Suprapubic skin (tissue), 4 donors: ENCODE measurements at regions not wholly inside any gene's neighbourhood (a gene's known extent, or its start where the extent isn't known, plus 50 kb on each side); places are given as distances from the start of the nearest gene placed in this dataset.

Source experiments
- DNase-seq, 2 donors: peaks; one replicate each; pipeline ENCODE4 v3.0.0-alpha.2; 2019; ENCODE audit warnings: low spot score in 2 of 2
- H3K27ac ChIP-seq: fragments of 200-600 bp; sonication (generic); one replicate; pipeline ENCODE4 v1.5.1; 2019
- H3K27me3 ChIP-seq: fragments of 200-600 bp; sonication (generic); one replicate; pipeline ENCODE4 v1.5.1; 2019
- H3K36me3 ChIP-seq: fragments of 200-600 bp; sonication (generic); one replicate; pipeline ENCODE4 v1.5.1; 2019
- H3K4me1 ChIP-seq: fragments of 200-600 bp; sonication (generic); one replicate; pipeline ENCODE4 v1.5.1; 2019
- H3K4me3 ChIP-seq: fragments of 200-600 bp; sonication (generic); one replicate; pipeline ENCODE4 v1.5.1; 2019; ENCODE audit warnings: mild to moderate bottlenecking
- H3K9me3 ChIP-seq: fragments of 200-600 bp; sonication (generic); one replicate; pipeline ENCODE4 v1.5.1; 2019
- CTCF ChIP-seq, 2 donors: fragments of 200-600 bp in 1 of 2; fragments of 450-650 bp in 1 of 2; sonication (generic) in 1 of 2; IDR thresholded peaks; one replicate each; pipeline ENCODE4 v1.5.1; 2016 to 2019; ENCODE audit warnings: antibody characterized with exemption in 2 of 2, mild to moderate bottlenecking in 1 of 2, moderate library complexity in 1 of 2
- EP300 ChIP-seq: sonication (generic); formaldehyde crosslinking; IDR thresholded peaks from one replicate; pipeline ENCODE4 v1.6.1; 2017; ENCODE audit warnings: antibody characterized with exemption
- POLR2A ChIP-seq, 2 donors: fragments of 450-650 bp; IDR thresholded peaks; one replicate each; pipeline ENCODE4 v1.6.1; 2017; ENCODE audit warnings: antibody characterized with exemption in 2 of 2, mild to moderate bottlenecking in 2 of 2, moderate library complexity in 2 of 2
- POLR2AphosphoS5 ChIP-seq, 3 donors: sonication (generic); formaldehyde crosslinking; IDR thresholded peaks; one replicate each; pipeline ENCODE4 v1.6.1; 2017; ENCODE audit warnings: antibody characterized with exemption in 3 of 3
- WGBS: methylation state at CpG from one replicate; pipeline ENCODE4 v1.1.5; 2018; 5-methylcytosine and 5-hydroxymethylcytosine counted together

- Histone ChIP-seq H3K27me3 (peaks cover 17% of the 10 kb centered on the region), H3K4me3 (no peak overlapping the region), H3K36me3 (no peaks in the 10 kb centered on the region), H3K4me1 (no peaks in the 10 kb centered on the region), H3K27ac (no peak overlapping the region), H3K9me3 (no peaks in the 10 kb centered on the region)
- DNase-seq, result no peak
- TF ChIP-seq POLR2A (IDR thresholded peaks at IDR 0.05), result no peak
- no peak for TF ChIP-seq POLR2AphosphoS5 (IDR thresholded peaks at IDR 0.05)
- no peak for TF ChIP-seq CTCF (IDR thresholded peaks at IDR 0.05)
- TF ChIP-seq EP300, result no peak
- WGBS, result 89% methylated on average over 7 of the region's 7 CpGs
These were observed 161.8 kb upstream of the GGTLC1 start for GRCh38 chr20:24150406-24150805.

- 61% methylated on average over 10 of the region's 10 CpGs for WGBS
- no peak overlapping the region for H3K27ac ChIP-seq
- H3K4me1 ChIP-seq, result no peaks in the 10 kb centered on the region
- no peaks in the 10 kb centered on the region for H3K9me3 ChIP-seq
- H3K36me3 ChIP-seq, result no peaks in the 10 kb centered on the region
- no peak overlapping the region for H3K4me3 ChIP-seq
- DNase-seq, result no peak
- TF ChIP-seq EP300, result no peak
- TF ChIP-seq CTCF (IDR thresholded peaks at IDR 0.05), result peak in 1 of 2 donors; percentile 11
- TF ChIP-seq POLR2A (IDR thresholded peaks at IDR 0.05), result no peak
- TF ChIP-seq POLR2AphosphoS5 (IDR thresholded peaks at IDR 0.05), result no peak
- peaks cover 14% of the 10 kb centered on the region for H3K27me3 ChIP-seq
These were observed 161.3 kb upstream of the GGTLC1 start for GRCh38 chr20:24149881-24150307.

GRCh38 chr20:24149175-24149574, 160.6 kb upstream of the GGTLC1 start:
- Histone ChIP-seq H3K27me3 (peaks cover 12% of the 10 kb centered on the region), H3K4me3 (no peak overlapping the region), H3K36me3 (no peaks in the 10 kb centered on the region), H3K9me3 (no peaks in the 10 kb centered on the region), H3K27ac (no peak overlapping the region), H3K4me1 (no peaks in the 10 kb centered on the region)
- TF ChIP-seq EP300 (no peak), CTCF (IDR thresholded peaks at IDR 0.05) (no peak), POLR2A (IDR thresholded peaks at IDR 0.05) (no peak), POLR2AphosphoS5 (IDR thresholded peaks at IDR 0.05) (no peak)
- DNase-seq, result no peak
- WGBS, result 95% methylated on average over 1 of the region's 1 CpG

GRCh38 chr20:24148372-24148771, 159.8 kb upstream of the GGTLC1 start:
- no peaks in the 10 kb centered on the region for H3K9me3 ChIP-seq
- peaks cover 6% of the 10 kb centered on the region for H3K27me3 ChIP-seq
- no peak overlapping the region for H3K27ac ChIP-seq
- H3K36me3 ChIP-seq, result no peaks in the 10 kb centered on the region
- TF ChIP-seq POLR2A (IDR thresholded peaks at IDR 0.05) (no peak), POLR2AphosphoS5 (IDR thresholded peaks at IDR 0.05) (no peak), CTCF (IDR thresholded peaks at IDR 0.05) (no peak), EP300 (no peak)
- H3K4me1 ChIP-seq, result no peaks in the 10 kb centered on the region
- DNase-seq, result no peak
- no peak overlapping the region for H3K4me3 ChIP-seq
- 84% methylated on average over 6 of the region's 7 CpGs for WGBS

- no peaks in the 10 kb centered on the region for H3K9me3 ChIP-seq
- TF ChIP-seq CTCF (IDR thresholded peaks at IDR 0.05) (no peak), POLR2AphosphoS5 (IDR thresholded peaks at IDR 0.05) (no peak), POLR2A (IDR thresholded peaks at IDR 0.05) (no peak), EP300 (no peak)
- no peaks in the 10 kb centered on the region for H3K36me3 ChIP-seq
- H3K27me3 ChIP-seq, result peaks cover 2% of the 10 kb centered on the region
- DNase-seq, result no peak
- 65% methylated on average over 4 of the region's 4 CpGs for WGBS
- no peaks in the 10 kb centered on the region for H3K4me1 ChIP-seq
- no peak overlapping the region for H3K27ac ChIP-seq
- H3K4me3 ChIP-seq, result no peak overlapping the region
These were observed 159.4 kb upstream of the GGTLC1 start for GRCh38 chr20:24147961-24148360.
